ENCODE measurements at regions not wholly inside any gene's neighbourhood (a gene's known extent, or its start where the extent isn't known, plus 50 kb on each side); places are given as distances from the start of the nearest gene placed in this dataset.
"Not testable (repeated sequence)": the region's sequence is repeated elsewhere in the genome, so short reads cannot be mapped to it uniquely, and the experiment has no call there.

- TF ChIP-seq POLR2A (IDR thresholded peaks at IDR 0.05; ENCODE audit: low read length); GATA1 (IDR thresholded peaks at IDR 0.05; ENCODE audit: low read depth, low read length): not testable (repeated sequence)
Observed at GRCh38 chr16:33773966-33774365, 314.6 kb downstream of the TP53TG3F start.
